ENCODE measurements at regions not wholly inside any gene's neighbourhood (a gene's known extent, or its start where the extent isn't known, plus 50 kb on each side); places are given as distances from the start of the nearest gene placed in this dataset.

- H3K4me3 ChIP-seq (ENCODE audit: low read length): no peak overlapping the region
- DNase-seq (ENCODE audit: low read depth): no peak
- TF ChIP-seq, protein P1, sequence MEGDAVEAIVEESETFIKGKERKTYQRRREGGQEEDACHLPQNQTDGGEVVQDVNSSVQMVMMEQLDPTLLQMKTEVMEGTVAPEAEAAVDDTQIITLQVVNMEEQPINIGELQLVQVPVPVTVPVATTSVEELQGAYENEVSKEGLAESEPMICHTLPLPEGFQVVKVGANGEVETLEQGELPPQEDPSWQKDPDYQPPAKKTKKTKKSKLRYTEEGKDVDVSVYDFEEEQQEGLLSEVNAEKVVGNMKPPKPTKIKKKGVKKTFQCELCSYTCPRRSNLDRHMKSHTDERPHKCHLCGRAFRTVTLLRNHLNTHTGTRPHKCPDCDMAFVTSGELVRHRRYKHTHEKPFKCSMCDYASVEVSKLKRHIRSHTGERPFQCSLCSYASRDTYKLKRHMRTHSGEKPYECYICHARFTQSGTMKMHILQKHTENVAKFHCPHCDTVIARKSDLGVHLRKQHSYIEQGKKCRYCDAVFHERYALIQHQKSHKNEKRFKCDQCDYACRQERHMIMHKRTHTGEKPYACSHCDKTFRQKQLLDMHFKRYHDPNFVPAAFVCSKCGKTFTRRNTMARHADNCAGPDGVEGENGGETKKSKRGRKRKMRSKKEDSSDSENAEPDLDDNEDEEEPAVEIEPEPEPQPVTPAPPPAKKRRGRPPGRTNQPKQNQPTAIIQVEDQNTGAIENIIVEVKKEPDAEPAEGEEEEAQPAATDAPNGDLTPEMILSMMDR (conservative IDR thresholded peaks at IDR 0.05; ENCODE audit: low read length): no peak
Observed at GRCh38 chr2:43052204-43052943, 174.0 kb downstream of the ZFP36L2 start.

DNA sequence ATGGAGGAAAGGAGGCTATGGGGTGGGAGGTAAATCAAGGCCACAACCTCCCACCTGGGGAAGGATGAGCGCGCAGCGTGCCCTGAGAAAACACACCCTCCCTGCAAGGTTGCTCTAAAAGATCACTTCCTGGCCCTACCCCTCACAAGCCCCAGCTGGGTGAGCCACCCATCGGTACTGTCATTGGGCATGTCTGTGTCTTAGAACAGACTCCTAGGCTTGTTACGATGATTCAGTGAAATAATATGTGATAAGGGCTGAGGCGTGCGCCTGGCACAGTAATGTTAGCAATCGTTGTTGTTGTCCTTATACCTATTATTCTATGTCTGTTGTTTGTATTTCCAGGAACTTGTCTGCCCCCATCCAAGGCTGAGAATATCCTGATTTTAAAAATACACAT lies 175.1 kb downstream of the ZFP36L2 start:
- H3K4me3 ChIP-seq (ENCODE audit: low read length): no peak overlapping the region
- TF ChIP-seq, protein P1 (conservative IDR thresholded peaks at IDR 0.05; ENCODE audit: low read length): no peak
- no peak for DNase-seq (ENCODE audit: low read depth)

- no peak for DNase-seq (ENCODE audit: low read depth)
- H3K4me3 ChIP-seq (ENCODE audit: low read length): no peak overlapping the region
- TF ChIP-seq, protein P1 (conservative IDR thresholded peaks at IDR 0.05; ENCODE audit: low read length): no peak
Observed at GRCh38 chr2:43050866-43051265, 175.5 kb downstream of the ZFP36L2 start.

GRCh38 chr2:43049836-43050801 lies 176.3 kb downstream of the ZFP36L2 start:
- no peak for DNase-seq (ENCODE audit: low read depth)
- H3K4me3 ChIP-seq (ENCODE audit: low read length): no peak overlapping the region

DNA sequence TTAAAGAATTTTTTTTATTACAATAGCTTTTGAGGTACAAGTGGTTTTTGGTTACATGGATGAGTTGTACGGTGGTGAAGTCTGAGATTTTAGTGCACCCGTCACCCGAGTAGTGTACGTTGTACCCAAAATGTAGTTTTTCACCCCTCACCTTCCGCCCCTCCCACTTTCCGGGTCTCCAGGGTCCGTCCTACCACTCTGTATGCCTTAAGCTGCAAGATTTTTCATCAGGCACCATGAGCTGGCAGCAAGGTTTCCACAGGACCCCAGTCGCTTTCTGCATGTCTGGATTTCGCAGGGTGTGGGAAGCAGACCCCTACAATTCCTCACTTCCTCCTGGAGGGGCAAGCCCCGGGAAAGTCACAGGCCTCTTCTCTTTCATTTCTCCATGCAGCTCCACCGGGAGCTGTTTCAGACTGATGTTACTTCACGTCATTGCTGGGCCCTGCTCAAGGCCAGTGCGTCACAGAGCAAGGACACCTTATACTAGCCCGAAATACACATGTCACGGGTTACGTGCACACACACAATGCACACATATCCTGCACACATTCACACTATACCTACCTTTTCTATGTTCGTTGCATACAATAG lies 179.1 kb downstream of the ZFP36L2 start:
- TF ChIP-seq, protein P1 (conservative IDR thresholded peaks at IDR 0.05; ENCODE audit: low read length): no peak
- no peak overlapping the region for H3K4me3 ChIP-seq (ENCODE audit: low read length)
- DNase-seq (ENCODE audit: low read depth): no peak

More at GRCh38 chr2:43049836-43050801, 176.3 kb downstream of the ZFP36L2 start:
- TF ChIP-seq, protein P1 (conservative IDR thresholded peaks at IDR 0.05; ENCODE audit: low read length): no peak

DNA sequence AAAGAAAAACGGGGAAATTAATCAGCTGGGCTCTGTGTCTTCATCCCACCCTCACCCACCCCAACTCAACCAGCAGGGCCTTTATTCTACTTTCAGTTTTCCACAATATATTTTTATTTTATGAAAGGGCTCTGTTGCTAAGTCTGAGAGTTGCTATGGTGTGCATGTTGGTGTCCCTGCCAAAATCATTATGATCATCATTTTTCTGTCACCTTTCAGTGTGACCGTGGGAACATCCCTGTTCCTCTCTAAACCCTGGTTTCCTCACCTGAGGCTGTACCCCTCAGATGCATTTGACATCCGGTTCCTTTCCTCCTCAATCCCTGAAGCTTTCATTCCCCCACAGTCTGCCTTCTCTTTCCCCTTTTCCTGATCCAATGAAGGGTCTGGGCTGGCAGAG lies 180.5 kb downstream of the ZFP36L2 start:
- no peak for DNase-seq (ENCODE audit: low read depth)
- TF ChIP-seq, protein P1 (conservative IDR thresholded peaks at IDR 0.05; ENCODE audit: low read length): no peak
- no peak overlapping the region for H3K4me3 ChIP-seq (ENCODE audit: low read length)
